GM19238 (cell line): ENCODE measurements at regions not wholly inside any gene's neighbourhood (a gene's known extent, or its start where the extent isn't known, plus 50 kb on each side); places are given as distances from the start of the nearest gene placed in this dataset.
"Not testable (repeated sequence)": the region's sequence is repeated elsewhere in the genome, so short reads cannot be mapped to it uniquely, and the experiment has no call there.

Source experiments
- DNase-seq: peaks from one replicate; pipeline ENCODE4 v3.0.0; 2011; ENCODE audit warnings: low spot score; ENCODE audit not compliant: insufficient read length

- DNase-seq = no peak
Measured at GRCh38 chr21:31457675-31458074, 113.6 kb upstream of the TIAM1 start.

GRCh38 chr21:31456201-31456600 lies 112.1 kb upstream of the TIAM1 start:
- no peak for DNase-seq

- no peak for DNase-seq
Measured at GRCh38 chr21:31455506-31455905, 111.4 kb upstream of the TIAM1 start.

GRCh38 chr21:31450980-31451379 lies 106.9 kb upstream of the TIAM1 start:
- DNase-seq = no peak

- DNase-seq = no peak
Measured at GRCh38 chr21:31449921-31450535, 106.0 kb upstream of the TIAM1 start.

GRCh38 chr21:31448496-31448895 lies 104.4 kb upstream of the TIAM1 start:
- no peak for DNase-seq

- DNase-seq = no peak
Measured at GRCh38 chr21:31447505-31447904, 103.4 kb upstream of the TIAM1 start.

GRCh38 chr21:31446226-31446855 lies 102.3 kb upstream of the TIAM1 start:
- peak; percentile 14 for DNase-seq

GRCh38 chr21:31445137-31445536 lies 101.1 kb upstream of the TIAM1 start:
- DNase-seq = no peak

GRCh38 chr21:31443736-31444521 lies 99.9 kb upstream of the TIAM1 start:
- DNase-seq = no peak

GRCh38 chr21:31442339-31442738 lies 98.3 kb upstream of the TIAM1 start:
- DNase-seq = no peak

- no peak for DNase-seq
Measured at GRCh38 chr21:31429506-31429905, 85.4 kb upstream of the TIAM1 start.

GRCh38 chr21:31426235-31426797 lies 82.3 kb upstream of the TIAM1 start:
- DNase-seq = no peak

- DNase-seq = no peak
Measured at GRCh38 chr21:31425138-31425537, 81.1 kb upstream of the TIAM1 start.

GRCh38 chr21:31424058-31424457 lies 80.0 kb upstream of the TIAM1 start:
- no peak for DNase-seq

GRCh38 chr21:31420988-31421387 lies 76.9 kb upstream of the TIAM1 start:
- no peak for DNase-seq

GRCh38 chr21:31420354-31420753 lies 76.3 kb upstream of the TIAM1 start:
- DNase-seq = no peak

GRCh38 chr21:31418377-31419001 lies 74.4 kb upstream of the TIAM1 start:
- DNase-seq = no peak

GRCh38 chr21:31417214-31417613 lies 73.2 kb upstream of the TIAM1 start:
- DNase-seq = not testable (repeated sequence)

- no peak for DNase-seq
Measured at GRCh38 chr21:31416465-31416864, 72.4 kb upstream of the TIAM1 start.

GRCh38 chr21:31414263-31415000 lies 70.4 kb upstream of the TIAM1 start:
- no peak for DNase-seq
